Breast epithelium (tissue), 4 donors: ENCODE measurements at regions not wholly inside any gene's neighbourhood (a gene's known extent, or its start where the extent isn't known, plus 50 kb on each side); places are given as distances from the start of the nearest gene placed in this dataset.

Experiments
- DNase-seq, 2 donors: peaks; one replicate each; pipeline ENCODE4 v3.0.0-alpha.2; 2019; ENCODE audit warnings: low spot score in 2 of 2
- H3K27ac ChIP-seq, 2 donors: fragments of 200-600 bp; sonication (generic) in 1 of 2; one replicate each; pipeline ENCODE4 v1.5.1; 2016 to 2019; ENCODE audit warnings: mild to moderate bottlenecking in 1 of 2
- H3K27me3 ChIP-seq, 2 donors: fragments of 200-600 bp; sonication (generic) in 1 of 2; one replicate each; pipeline versions ENCODE4 v1.5.1 to v1.6.0; 2017 to 2019; ENCODE audit warnings: control low read depth in 1 of 2, mild to moderate bottlenecking in 1 of 2
- H3K36me3 ChIP-seq: fragments of 200-600 bp; one replicate; pipeline ENCODE4 v1.5.1; 2019
- H3K4me1 ChIP-seq, 2 donors: fragments of 200-600 bp; sonication (generic); one replicate each; pipeline ENCODE4 v1.5.1; 2016 to 2019; ENCODE audit warnings: control low read depth in 1 of 2
- H3K4me3 ChIP-seq, 3 donors: fragments of 200-600 bp; sonication (generic); 1 replicate in 2 of 3; 2 replicates in 1 of 3; pipeline ENCODE4 v1.5.1; 2016 to 2019; ENCODE audit warnings: mild to moderate bottlenecking in 3 of 3, moderate library complexity in 2 of 3
- H3K9me3 ChIP-seq, 2 donors: fragments of 200-600 bp; sonication (generic) in 1 of 2; one replicate each; pipeline ENCODE4 v1.5.1; 2016 to 2019; ENCODE audit warnings: control low read depth in 1 of 2
- CTCF ChIP-seq, 3 donors: fragments of 450-650 bp; IDR thresholded peaks; one replicate each; pipeline ENCODE4 v1.5.1; 2016 to 2017; ENCODE audit warnings: antibody characterized with exemption in 3 of 3, mild to moderate bottlenecking in 3 of 3, moderate library complexity in 3 of 3
- POLR2A ChIP-seq: fragments of 450-650 bp; IDR thresholded peaks from one replicate; pipeline ENCODE4 v1.6.1; 2016; ENCODE audit warnings: antibody characterized with exemption, mild to moderate bottlenecking, moderate library complexity
- POLR2AphosphoS5 ChIP-seq, 3 donors: sonication (generic); formaldehyde crosslinking; IDR thresholded peaks; one replicate each; pipeline ENCODE4 v1.6.1; 2017; ENCODE audit warnings: antibody characterized with exemption in 3 of 3
- intact Hi-C: fragments of 100-400 bp; cut with DNase I; formaldehyde crosslinking; loops from one replicate; pipeline ENCODE4 v1.15.1; 2023; ENCODE audit warnings: low total_unique reads

GRCh38 chr9:87827341-87827740 lies 55.3 kb upstream of the SPATA31E1 start:
- intact Hi-C loops = no loop called here
- H3K27me3 ChIP-seq = peaks cover 0 to 7% of the 10 kb centered on the region in 2 donors

GRCh38 chr9:87829756-87830155 lies 52.9 kb upstream of the SPATA31E1 start:
- H3K27me3 ChIP-seq = peaks cover 0 to 7% of the 10 kb centered on the region in 2 donors
- intact Hi-C loops = no loop called here
- no peak for TF ChIP-seq CTCF (IDR thresholded peaks at IDR 0.05)
- TF ChIP-seq POLR2A = no peak
- no peak for TF ChIP-seq POLR2AphosphoS5 (IDR thresholded peaks at IDR 0.05)
- no peak for DNase-seq
- H3K27ac ChIP-seq = no peak overlapping the region
- H3K36me3 ChIP-seq = no peaks in the 10 kb centered on the region
- H3K4me3 ChIP-seq = no peak overlapping the region
- peaks cover 0 to 3% of the 10 kb centered on the region in 2 donors for H3K9me3 ChIP-seq
- H3K4me1 ChIP-seq = no peaks in the 10 kb centered on the region

More at GRCh38 chr9:87827341-87827740, 55.3 kb upstream of the SPATA31E1 start:
- Histone ChIP-seq H3K4me3 (no peak overlapping the region), H3K4me1 (no peaks in the 10 kb centered on the region), H3K36me3 (no peaks in the 10 kb centered on the region), H3K9me3 (peaks cover 0 to 7% of the 10 kb centered on the region in 2 donors), H3K27ac (no peak overlapping the region)
- no peak for DNase-seq
- no peak for TF ChIP-seq POLR2A
- no peak for TF ChIP-seq POLR2AphosphoS5 (IDR thresholded peaks at IDR 0.05)
- TF ChIP-seq CTCF (IDR thresholded peaks at IDR 0.05) = no peak

GRCh38 chr9:87830446-87830845 lies 52.2 kb upstream of the SPATA31E1 start:
- H3K27me3 ChIP-seq = peaks cover 0 to 7% of the 10 kb centered on the region in 2 donors
- no peak overlapping the region for H3K4me3 ChIP-seq
- intact Hi-C loops = no loop called here
- H3K27ac ChIP-seq = no peak overlapping the region
- TF ChIP-seq POLR2A = no peak
- TF ChIP-seq CTCF (IDR thresholded peaks at IDR 0.05) = no peak
- TF ChIP-seq POLR2AphosphoS5 (IDR thresholded peaks at IDR 0.05) = no peak
- no peaks in the 10 kb centered on the region for H3K36me3 ChIP-seq
- DNase-seq = no peak
- no peaks in the 10 kb centered on the region for H3K9me3 ChIP-seq
- no peaks in the 10 kb centered on the region for H3K4me1 ChIP-seq

- no peaks in the 10 kb centered on the region for H3K36me3 ChIP-seq
- no peaks in the 10 kb centered on the region for H3K4me1 ChIP-seq
- DNase-seq = no peak
- intact Hi-C loops = no loop called here
- H3K27me3 ChIP-seq = peaks cover 0 to 7% of the 10 kb centered on the region in 2 donors
- H3K27ac ChIP-seq = no peak overlapping the region
- no peak for TF ChIP-seq POLR2A
- no peak for TF ChIP-seq CTCF (IDR thresholded peaks at IDR 0.05)
- TF ChIP-seq POLR2AphosphoS5 (IDR thresholded peaks at IDR 0.05) = no peak
- no peak overlapping the region for H3K4me3 ChIP-seq
- no peaks in the 10 kb centered on the region for H3K9me3 ChIP-seq
Observed at GRCh38 chr9:87831159-87831558, 51.5 kb upstream of the SPATA31E1 start.
